ENCODE measurements at regions not wholly inside any gene's neighbourhood (a gene's known extent, or its start where the extent isn't known, plus 50 kb on each side); places are given as distances from the start of the nearest gene placed in this dataset.
"Not testable (repeated sequence)": the region's sequence is repeated elsewhere in the genome, so short reads cannot be mapped to it uniquely, and the experiment has no call there.

DNA sequence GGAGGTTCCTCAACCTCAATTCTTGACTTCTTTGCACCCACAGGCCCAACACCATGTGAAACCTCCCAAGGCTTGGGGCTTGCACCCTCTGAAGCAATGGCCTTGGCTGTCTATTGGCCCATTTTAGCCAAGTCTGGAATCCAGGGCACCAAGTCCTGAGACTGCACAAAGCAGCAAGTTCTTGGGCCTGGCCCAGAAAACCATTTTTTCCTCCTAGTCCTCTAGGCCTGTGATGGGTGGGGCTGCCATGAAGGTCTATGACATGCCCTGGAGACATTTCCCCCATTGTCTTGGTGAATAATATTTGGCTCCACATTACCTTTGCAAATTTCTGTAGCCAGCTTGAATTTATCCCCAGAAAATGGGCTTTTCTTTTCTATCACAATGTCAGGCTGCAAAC, 849.6 kb upstream of the MANEA start:
- no peak for TF ChIP-seq POLR2A (IDR thresholded peaks at IDR 0.05)
- TF ChIP-seq, protein P1, sequence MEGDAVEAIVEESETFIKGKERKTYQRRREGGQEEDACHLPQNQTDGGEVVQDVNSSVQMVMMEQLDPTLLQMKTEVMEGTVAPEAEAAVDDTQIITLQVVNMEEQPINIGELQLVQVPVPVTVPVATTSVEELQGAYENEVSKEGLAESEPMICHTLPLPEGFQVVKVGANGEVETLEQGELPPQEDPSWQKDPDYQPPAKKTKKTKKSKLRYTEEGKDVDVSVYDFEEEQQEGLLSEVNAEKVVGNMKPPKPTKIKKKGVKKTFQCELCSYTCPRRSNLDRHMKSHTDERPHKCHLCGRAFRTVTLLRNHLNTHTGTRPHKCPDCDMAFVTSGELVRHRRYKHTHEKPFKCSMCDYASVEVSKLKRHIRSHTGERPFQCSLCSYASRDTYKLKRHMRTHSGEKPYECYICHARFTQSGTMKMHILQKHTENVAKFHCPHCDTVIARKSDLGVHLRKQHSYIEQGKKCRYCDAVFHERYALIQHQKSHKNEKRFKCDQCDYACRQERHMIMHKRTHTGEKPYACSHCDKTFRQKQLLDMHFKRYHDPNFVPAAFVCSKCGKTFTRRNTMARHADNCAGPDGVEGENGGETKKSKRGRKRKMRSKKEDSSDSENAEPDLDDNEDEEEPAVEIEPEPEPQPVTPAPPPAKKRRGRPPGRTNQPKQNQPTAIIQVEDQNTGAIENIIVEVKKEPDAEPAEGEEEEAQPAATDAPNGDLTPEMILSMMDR (IDR thresholded peaks at IDR 0.05), result no peak
- no peak for ATAC-seq
- H3K4me3 ChIP-seq, result no peak overlapping the region
- H3K36me3 ChIP-seq, result no peaks in the 10 kb centered on the region
- intact Hi-C loops (cut with DNase I), result no loop called here
- H3K27ac ChIP-seq, result no peak overlapping the region
- DNase-seq, result no peak
- no peaks in the 10 kb centered on the region for H3K4me1 ChIP-seq
- no peaks in the 10 kb centered on the region for H3K9me3 ChIP-seq
- no peaks in the 10 kb centered on the region for H3K27me3 ChIP-seq

DNA sequence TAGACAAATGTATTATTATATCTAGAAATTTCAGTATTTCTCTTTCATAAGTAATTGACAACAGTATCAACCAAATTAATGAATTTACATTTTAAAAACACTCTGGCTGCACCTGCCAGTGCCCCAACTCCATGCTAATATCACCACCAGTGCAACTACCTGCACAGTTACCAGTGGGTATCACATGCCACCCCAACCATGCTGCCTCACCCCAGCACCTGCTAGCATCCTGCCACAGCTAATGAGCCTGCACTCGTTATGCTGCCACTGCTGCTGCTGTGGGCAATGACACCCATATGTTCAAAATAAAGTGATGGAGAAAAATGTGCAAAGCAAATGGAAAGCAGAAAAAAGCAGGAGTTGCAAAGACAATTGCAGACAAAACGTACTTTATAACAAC, 855.9 kb upstream of the MANEA start:
- no peak overlapping the region for H3K4me3 ChIP-seq
- no peaks in the 10 kb centered on the region for H3K9me3 ChIP-seq
- no peak for DNase-seq
- WGBS (ENCODE audit: insufficient coverage, low coverage, low lambda C conversion rate, missing lambda C conversion rate), result 29% methylated on average over 2 of the region's 2 CpGs
- TF ChIP-seq, protein P1 (IDR thresholded peaks at IDR 0.05), result no peak
- TF ChIP-seq POLR2A (IDR thresholded peaks at IDR 0.05), result no peak
- no peaks in the 10 kb centered on the region for H3K27me3 ChIP-seq
- ATAC-seq, result no peak
- no peak overlapping the region for H3K27ac ChIP-seq
- H3K36me3 ChIP-seq, result no peaks in the 10 kb centered on the region
- intact Hi-C loops (cut with DNase I), result no loop called here
- H3K4me1 ChIP-seq, result no peaks in the 10 kb centered on the region

DNA sequence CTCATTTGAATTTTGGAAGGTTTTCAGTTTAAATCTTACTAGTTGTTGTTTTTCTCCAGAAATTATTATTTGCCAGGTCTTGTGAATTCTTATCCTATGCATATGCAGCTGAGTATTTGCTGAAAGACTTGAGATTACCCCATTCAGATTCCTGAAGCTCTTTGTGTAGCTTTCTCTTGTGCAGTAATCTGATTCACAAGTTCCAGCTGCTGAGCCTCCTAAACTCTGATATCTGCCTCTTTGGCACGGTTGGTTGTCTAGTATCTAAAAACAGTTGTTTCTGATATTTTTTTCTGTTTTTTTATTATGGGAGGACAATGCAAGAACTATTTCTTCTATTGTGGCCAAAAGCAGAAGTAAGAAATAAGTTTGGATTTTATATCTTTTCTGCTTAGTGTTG, 863.9 kb upstream of the MANEA start:
- intact Hi-C loops (cut with DNase I), result no loop called here
- Histone ChIP-seq H3K4me3 (no peak overlapping the region), H3K9me3 (no peaks in the 10 kb centered on the region), H3K27ac (no peak overlapping the region), H3K27me3 (no peaks in the 10 kb centered on the region), H3K36me3 (no peaks in the 10 kb centered on the region), H3K4me1 (no peaks in the 10 kb centered on the region)
- 27% methylated on average over 1 of the region's 1 CpG for WGBS (ENCODE audit: insufficient coverage, low coverage, low lambda C conversion rate, missing lambda C conversion rate)
- no peak for DNase-seq
- ATAC-seq, result no peak
- TF ChIP-seq, protein P1 (IDR thresholded peaks at IDR 0.05), result no peak
- TF ChIP-seq POLR2A (IDR thresholded peaks at IDR 0.05), result no peak

DNA sequence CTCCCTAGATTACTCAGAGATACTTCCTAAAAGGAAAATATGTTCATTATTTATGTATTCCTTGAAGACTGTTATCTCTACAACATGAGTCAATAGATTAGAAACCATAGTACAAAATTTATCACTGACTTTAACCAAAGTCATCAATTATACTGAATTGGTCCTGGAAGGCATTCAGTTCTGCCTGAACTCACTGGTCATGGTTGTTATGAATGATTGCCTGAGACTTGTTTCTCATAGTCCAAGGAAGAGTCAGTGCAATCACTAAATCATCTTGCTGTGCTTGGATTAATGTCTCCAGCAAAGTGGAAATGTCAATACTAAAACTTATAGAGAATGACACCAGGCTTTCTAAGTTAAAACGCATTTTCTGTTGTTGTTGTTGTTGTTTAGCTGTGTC, 878.6 kb upstream of the MANEA start:
- H3K4me1 ChIP-seq, result no peaks in the 10 kb centered on the region
- DNase-seq (no peak), ATAC-seq (no peak)
- no peak overlapping the region for H3K4me3 ChIP-seq
- H3K27ac ChIP-seq, result no peak overlapping the region
- no peaks in the 10 kb centered on the region for H3K36me3 ChIP-seq
- no peaks in the 10 kb centered on the region for H3K9me3 ChIP-seq
- 25% methylated on average over 1 of the region's 1 CpG for WGBS (ENCODE audit: insufficient coverage, low coverage, low lambda C conversion rate, missing lambda C conversion rate)
- H3K27me3 ChIP-seq, result no peaks in the 10 kb centered on the region
- intact Hi-C loops (cut with DNase I), result no loop called here
- TF ChIP-seq, protein P1 (IDR thresholded peaks at IDR 0.05), result no peak
- no peak for TF ChIP-seq POLR2A (IDR thresholded peaks at IDR 0.05)

DNA sequence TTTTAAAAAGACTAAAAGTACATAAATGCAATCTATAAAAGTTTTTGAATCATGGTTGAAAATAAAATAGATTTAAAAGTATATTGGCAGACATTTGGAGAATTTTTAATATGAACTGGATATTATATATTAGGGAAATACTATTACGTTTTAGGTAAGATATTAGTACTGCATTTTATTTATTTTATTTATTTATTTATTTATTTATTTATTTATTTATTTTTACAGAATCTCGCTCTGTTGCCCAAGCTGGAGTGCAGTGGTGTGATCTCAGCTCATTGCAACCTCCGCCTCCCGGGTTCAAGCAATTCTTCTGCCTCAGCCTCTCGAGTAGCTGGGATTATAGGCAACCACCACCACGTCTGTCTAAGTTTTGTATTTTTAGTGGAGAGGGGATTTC, 890.1 kb upstream of the MANEA start:
- intact Hi-C loops (cut with DNase I); H3K36me3 ChIP-seq; H3K27ac ChIP-seq; H3K4me1 ChIP-seq; ATAC-seq; H3K4me3 ChIP-seq; H3K27me3 ChIP-seq; H3K9me3 ChIP-seq; DNase-seq: not testable (repeated sequence)
- 81% methylated on average over 6 of the region's 6 CpGs for WGBS (ENCODE audit: insufficient coverage, low coverage, low lambda C conversion rate, missing lambda C conversion rate)

Measured in right lobe of liver (tissue), 6 donors.